Occipital lobe (tissue), 1 donor: ENCODE measurements at regions not wholly inside any gene's neighbourhood (a gene's known extent, or its start where the extent isn't known, plus 50 kb on each side); places are given as distances from the start of the nearest gene placed in this dataset.

ENCODE experiments used
- DNase-seq: peaks from one replicate; lab custom pipeline; 2025; lab: John Stamatoyannopoulos, UW

- DNase-seq = no peak
These were observed 58.1 kb upstream of the TJP1 start for GRCh38 chr15:29880341-29880740.

DNA sequence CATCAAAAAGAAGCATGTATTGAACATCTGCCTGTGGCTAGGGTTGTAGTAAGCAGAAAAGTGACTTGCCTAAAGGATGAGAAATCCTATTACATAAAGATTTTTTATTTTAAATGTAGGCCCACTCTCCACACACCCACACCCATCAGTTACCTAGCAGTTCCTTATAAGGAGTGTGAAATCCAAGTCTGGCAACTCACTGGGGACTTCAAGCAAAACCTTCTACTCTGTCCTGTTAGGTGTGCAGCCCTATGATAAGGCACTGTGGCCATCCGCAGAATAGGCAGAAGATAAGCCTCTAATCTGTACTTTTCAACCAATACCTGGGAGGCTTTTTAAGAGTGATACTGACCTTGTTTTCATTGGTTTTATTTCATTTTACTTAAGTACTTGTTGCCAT, 52.7 kb upstream of the TJP1 start:
- DNase-seq = no peak

DNA sequence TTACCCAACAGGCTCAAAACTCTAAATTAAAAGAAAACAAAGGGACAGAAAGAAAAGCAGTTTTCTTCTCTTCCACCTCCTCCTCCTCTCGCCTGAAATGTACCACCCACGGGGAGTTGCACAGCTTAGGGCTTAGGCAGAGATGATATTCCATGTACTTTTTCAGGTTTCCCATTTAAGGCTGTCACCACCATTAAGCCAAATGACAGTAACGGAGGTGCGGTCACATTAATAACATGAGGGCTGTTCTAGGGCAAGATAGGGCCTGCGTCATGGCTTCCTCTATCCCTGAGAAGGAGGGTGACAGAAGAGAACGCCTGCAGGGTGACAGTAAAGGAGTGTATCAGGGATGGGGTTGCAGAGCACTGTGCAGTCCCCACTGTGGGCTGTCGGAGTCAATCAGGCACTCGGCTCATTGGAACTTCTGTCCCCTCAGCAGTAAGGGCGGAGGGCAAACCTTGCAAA, 51.7 kb upstream of the TJP1 start:
- DNase-seq = no peak

GRCh38 chr15:29873264-29873663, 51.0 kb upstream of the TJP1 start:
- DNase-seq = no peak

DNA sequence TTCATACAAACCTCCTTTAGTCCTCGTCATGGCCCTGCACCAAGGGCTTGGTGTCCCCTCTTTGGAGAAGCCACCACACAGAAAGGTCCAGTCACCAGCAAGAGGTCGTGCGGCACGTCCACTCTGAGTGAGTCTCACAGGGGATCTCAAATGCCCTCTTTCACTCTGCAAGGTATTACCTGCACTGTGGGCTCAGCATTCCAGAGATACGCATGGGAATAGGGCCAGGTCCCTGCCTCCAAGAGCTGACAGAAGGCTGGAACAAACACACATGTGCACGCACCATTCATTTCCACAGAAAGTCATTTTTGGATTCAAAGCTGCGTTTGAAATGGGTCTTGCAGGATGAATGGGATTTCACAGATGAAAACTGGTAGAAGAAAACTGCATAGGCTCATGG, 50.4 kb upstream of the TJP1 start:
- no peak for DNase-seq
